Activated CD4-positive, CD25-positive, alpha-beta regulatory T cell treated with anti-CD3 and anti-CD28 coated beads, Interleukin-2, amount 50 U/mL, for 72 hours (primary cell): ENCODE measurements at regions not wholly inside any gene's neighbourhood (a gene's known extent, or its start where the extent isn't known, plus 50 kb on each side); places are given as distances from the start of the nearest gene placed in this dataset.

Experiments
- DNase-seq: peaks from one replicate; pipeline ENCODE4 v3.0.0; 2021

DNA sequence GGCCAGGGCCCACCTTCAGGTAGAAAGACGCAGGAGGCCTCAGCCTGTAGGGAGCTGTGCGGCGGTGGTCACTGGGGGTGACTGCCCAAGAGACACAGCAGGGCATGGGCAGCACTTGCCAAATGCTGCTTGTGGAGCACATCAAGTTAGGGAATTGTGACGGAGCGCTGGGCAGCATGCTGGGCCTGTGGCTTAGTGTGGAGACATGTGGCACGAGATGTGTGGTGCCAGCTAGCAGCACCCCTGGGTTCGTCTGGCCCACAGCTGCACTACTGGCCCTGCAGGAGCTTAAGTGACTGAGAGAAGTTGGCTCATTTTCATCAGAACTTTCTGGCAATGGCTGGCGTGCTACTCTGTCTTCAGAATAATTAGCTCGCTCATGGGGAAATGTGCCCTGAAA lies 213.1 kb upstream of the SYNDIG1 start:
- no peak for DNase-seq

DNA sequence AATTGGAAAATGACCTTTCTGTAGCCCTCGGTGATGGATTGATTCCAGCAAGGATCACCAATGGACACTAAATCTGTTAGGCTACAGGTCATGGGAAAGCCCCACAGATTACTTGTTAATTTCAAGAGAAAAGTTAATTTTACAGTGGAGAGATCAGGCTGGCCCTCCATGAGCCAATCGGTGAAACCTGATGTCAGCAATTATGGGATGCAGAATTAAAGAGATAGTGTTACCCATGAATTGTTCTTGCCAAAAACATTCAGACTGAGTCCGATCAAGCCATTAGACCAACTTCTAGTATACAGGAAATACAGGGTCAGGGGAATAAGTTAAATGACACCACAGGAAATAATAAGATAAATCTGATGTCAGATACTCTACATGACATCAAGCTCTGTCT lies 214.9 kb upstream of the SYNDIG1 start:
- no peak for DNase-seq

DNA sequence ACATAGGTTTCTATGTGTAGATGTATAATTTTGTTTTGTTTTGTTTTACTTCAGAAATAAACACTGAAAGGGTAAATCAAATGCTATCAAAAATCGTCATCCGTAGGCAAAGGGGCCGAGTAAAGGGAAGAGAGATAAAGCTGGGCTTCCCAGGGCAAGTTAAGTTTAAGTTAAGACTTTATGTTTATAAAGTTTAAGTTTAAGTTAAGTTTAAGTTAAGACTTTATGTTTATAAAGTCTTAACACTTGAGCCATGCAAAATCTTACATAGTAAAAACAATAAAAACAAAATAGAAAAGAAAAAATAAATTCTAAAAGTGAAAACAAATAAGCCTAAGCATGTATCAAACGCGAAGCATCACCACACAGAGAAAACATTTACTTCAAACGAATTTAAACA lies 216.1 kb upstream of the SYNDIG1 start:
- DNase-seq, result no peak

DNA sequence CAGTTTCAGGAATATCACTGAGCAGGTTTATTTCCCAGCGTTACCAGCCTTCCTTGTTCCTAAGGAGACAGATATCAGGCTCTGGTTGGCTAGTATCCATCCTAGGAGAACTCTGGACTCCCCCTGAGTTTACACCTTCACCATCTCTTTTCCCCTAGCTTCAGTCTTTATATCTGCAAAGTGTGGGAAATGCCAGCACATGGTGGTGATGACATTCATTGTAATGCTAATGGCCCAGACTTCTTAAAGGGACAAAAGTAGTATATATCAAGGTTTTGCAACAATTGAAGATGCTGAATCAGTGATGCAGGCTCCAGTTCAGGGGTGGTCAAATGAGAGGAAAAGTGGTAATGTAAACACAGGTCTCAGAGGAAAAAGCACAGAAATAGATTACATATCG lies 224.3 kb upstream of the SYNDIG1 start:
- no peak for DNase-seq

DNA sequence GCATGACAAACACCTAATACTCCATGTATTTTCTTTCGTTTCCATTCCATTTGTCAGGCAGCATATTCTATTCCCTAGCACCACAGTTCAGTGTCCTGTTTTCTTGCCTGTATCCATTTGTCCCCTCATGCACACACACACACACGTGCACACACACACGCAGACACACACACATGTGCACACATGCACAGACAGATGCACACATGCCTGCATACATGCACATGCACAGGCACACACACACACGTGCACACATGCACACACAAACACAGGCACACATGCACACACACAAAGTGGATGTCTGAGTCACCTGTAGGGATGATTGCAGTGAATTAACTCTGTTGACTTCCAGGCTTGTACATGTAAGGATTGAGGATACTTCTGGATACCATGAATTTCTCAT lies 226.7 kb upstream of the SYNDIG1 start:
- DNase-seq, result no peak

DNA sequence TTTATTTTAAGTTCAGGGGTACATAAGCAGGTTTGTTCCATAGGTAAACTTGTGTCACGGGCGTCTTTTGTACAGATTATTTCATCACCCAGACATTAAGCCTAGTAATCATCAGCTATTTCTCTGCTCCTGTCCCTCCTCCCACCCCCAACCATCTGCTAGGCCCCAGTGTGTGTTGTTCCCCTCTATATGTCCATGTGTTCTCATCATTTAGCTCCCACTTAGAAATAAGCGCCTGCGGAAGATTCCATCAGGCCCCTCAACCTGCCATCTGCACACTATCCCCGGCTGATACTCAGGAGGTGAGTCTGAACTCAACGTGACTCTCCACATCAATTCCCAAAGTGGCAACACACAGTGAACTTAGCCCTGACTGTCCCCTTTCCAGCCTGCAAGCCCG lies 228.0 kb upstream of the SYNDIG1 start:
- no peak for DNase-seq

DNA sequence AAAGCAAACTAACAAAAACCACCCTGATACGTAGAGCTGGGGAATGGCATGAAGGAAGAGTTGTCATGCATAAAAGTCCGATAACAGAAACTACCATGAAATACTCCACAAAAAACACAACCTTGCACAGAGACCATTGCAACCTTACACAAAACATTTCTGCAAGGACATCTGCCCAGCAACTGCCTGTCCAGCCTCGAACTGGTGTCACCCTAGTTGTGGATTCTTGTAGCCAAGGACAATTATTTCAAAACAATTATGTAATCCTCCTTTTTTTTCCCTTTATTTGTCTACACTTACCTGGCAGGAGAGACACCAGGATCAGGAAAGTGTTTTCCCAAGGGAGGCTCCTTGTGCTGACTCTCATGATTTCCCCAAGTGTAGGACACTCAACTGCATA lies 232.5 kb upstream of the SYNDIG1 start:
- DNase-seq, result no peak

DNA sequence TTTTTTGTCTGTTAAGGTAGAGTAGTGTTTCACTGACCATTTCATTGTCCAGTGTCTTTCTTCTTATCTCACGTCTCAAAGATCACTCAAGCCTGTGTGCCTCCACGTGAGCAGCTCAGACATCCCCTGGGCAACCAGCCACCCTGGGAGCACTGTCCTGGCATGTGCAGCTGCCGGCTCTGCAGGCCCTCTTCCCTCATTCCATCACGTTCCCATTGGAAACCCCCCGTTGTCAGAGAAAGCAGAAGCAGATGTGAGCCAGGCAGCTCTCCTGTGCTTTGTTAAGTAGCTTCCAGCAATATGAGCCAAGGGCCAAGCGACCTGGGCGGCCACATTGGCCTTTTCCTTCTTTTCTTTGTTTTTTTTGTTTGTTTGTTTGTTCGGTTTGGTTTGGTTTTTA lies 233.2 kb upstream of the SYNDIG1 start:
- no peak for DNase-seq

DNA sequence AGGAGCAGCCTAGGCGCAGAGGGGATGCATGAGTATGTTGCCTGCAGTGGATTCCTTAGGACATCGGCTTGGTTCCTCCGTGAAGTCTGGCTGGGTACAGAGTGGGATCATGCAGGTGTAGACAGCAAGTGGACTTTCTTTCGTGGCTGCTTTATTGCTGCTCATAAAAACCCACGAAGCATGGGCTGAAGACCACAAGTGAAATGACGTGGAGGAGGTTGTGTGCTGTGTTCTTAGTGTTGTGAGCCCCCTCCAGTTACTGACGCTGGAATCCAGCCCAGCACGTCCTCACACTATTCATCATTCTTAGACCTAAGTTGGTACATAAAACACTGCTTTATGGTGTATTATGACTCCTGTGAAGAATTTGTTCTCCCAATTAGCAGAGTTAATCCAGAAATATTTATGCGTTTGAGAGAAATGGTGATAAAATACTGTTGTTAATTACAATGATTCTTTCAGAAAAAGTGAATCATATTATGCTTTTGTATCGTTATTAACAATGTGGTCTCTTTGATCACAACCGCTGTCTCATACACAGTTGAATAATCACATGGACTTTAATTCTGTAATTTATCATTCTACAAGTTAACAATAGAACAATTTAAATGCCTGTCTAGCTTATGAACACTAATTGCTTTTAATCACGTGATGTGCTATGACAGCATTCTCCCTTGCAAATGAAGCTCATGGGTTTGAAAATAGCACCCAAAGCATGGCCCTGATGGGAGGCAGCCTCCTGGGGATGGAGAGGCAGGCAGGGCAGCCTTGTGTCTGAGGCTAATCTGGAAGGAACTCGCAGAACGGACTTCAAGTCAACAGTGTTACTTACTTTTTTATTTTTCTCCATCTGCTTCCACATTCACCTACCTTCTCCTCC lies 233.9 kb upstream of the SYNDIG1 start:
- DNase-seq, result no peak

DNA sequence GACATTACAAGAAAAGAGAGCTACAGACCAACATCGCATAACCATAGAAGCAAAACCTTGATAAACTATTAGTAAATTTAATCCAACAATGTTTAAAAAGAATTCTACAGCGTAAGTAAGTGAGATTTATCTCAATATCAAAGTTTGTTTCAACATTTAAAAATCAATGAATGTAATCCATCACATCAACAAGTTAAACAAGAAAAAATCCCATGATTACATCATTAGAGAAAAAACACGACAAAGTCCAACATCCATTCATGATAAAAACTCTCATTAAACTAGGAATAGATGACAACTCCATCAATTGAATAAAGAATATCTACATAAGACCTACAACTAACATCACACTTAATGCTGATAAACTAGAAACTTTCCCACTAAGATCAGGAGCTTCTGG lies 239.0 kb upstream of the GGTLC1 start:
- DNase-seq, result no peak

DNA sequence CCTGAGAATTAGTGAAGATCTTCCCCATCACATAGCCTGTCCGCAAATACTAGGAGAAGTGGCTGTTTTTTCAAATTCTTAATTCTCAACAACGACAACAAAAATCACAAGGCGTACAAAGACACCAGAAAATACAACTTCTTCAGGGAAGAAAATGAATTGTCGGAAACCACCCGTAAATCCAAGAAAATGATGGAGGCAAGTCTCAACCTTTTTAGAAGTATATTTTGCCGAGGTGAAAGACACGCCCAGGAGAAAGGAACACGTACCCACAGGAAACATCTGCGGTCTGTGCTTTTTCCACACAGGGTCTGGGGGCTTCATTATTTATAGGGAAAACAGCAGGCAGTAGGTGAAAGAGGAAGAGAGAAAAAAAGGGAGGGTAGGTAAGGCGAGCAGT lies 223.9 kb upstream of the GGTLC1 start:
- DNase-seq, result no peak

DNA sequence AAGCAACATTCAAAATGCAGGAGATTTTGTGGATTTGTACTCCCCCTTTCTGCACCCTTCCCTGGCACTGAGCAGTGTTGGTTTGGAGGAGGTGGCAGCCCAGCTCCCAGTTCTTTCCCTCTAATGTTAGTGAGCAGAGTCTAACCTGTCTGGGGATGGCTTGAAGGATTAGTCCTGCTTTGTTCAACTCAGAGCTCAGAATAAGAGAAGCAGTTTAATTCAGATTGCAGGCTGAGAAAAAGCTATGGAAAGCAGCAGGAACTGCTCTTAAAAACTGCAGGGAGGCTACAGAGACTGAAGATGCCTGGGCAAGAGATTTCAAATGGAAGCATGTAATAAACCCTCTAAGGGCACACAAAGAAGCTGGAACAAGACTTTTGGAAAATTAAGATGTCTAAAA lies 223.4 kb upstream of the GGTLC1 start:
- no peak for DNase-seq

DNA sequence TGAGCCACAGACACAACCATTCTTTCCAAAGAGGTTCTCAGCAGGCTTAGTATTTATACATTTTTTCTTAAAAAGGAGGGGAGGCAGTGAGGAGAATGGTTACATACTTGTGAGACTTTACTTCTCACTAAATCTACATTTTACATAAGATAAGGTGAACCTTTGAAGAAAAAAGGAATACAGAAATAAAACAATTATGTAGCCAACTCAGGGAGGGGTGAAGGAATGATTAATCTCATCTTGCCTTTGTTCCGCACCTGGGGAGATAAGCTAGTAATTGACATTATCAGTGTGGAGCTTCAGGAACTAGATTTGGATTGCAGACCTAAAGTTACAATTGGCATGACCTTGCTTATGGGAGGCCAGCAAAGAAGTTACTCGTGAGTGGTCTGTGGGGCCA lies 221.8 kb upstream of the GGTLC1 start:
- DNase-seq, result no peak

DNA sequence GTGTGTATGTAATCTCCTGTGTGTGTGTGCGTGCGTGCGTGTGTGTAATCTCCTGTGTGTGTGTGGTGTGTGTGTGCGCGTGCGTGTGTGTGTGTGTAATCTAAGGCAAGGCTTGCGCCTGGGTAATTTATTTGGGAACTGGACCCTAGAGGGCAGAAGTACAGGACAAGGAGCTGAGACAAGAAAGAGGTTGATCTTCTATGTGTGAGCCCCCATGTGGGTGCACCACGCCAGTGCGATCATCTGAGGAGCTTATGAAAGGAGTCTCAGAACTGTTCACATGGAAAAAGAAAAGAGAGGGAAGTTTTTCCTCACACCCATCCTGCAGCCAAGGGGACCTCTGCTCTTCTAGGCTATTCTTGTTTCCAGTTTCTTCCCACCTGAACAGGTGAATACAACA lies 220.1 kb upstream of the GGTLC1 start:
- no peak for DNase-seq

DNA sequence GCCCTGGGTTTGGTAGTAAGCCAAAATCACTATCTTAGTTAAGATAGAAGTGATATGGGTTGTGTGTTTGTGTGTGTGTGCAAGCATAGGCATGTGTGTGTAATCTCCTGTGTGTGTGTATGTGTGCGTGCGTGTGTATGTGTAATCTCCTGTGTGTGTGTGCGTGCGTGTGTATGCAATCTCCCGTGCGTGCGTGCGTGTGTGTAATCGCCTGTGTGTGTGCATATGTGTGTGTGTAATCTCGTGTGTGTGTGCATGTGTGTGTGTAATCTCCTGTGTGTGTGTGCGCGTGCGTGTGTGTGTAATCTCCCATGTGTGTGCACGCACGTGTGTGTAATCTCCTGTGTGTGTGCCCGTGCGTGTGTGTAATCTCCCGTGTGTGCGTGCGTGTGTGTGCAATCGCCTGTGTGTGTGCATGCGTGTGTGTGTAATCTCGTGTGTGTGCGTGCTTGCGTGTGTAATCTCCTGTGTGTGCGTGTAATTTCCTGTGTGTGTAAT lies 219.3 kb upstream of the GGTLC1 start:
- DNase-seq, result no peak

DNA sequence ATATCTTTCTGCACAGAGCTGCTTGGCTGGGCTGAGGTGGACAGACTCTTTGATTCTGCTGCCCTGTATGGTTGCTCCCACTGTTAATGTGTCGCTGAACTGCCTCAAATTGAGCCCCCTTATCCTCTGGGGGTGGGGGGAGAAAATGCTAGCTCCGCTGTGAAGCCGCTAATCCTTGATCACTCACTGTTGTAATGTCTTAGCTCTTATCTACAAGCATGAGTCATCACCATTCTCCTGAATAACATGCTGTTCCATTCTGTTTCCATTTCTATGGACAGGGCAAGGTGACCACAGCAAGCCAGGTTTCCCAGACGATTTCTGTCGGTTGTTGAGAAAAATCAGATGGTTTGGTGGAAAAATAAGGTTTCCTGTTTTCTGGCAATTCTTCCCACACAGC lies 218.4 kb upstream of the GGTLC1 start:
- no peak for DNase-seq

DNA sequence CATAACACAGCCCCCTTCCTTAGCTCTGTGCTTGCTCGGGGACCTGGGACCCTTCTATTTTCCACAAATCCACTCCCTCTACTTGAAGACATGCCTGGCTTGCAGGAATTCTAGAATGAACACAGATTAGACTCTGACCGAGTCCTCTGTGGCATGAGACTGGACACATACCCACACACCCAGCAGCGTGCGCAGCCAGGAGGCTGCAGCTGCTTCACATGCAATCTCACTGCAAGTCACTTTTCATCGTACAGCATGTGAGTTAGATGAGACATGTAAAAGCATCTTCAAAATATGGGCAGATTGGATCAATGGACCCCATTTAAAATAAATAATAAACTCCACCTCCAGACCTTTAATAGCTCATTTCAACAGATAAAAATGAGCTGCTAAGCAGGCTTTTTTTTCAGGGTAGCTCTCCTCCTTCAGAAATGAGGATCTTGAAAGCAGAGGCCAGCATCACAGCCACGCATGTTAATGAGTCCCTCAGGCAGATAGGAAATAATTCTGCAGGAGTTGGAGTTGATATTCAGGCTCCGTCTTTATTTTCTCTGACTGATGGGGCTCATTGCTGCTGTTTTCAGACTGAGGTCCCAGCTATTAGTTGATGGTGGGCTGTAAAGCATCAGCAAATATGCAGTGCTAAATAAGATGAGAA lies 215.1 kb upstream of the GGTLC1 start:
- no peak for DNase-seq

DNA sequence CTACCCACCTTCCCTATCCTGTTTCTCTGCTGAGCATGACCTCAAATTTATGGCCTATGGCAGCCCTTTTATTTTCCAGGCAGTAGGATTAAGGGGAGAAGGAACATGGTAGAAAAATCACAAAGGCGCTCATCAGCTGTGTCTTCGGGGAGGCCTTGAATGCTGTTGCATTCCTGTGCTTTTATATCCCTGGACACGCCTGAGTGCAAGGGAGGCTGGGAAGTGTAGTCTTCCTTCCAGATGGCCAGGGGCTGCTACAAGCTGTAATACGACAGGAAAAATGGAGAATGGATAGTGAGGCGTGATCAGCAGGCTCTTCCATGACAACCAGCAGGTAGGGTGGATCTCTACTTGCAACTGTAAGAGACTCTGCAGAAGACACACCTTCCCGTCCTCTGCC lies 210.9 kb upstream of the GGTLC1 start:
- no peak for DNase-seq

DNA sequence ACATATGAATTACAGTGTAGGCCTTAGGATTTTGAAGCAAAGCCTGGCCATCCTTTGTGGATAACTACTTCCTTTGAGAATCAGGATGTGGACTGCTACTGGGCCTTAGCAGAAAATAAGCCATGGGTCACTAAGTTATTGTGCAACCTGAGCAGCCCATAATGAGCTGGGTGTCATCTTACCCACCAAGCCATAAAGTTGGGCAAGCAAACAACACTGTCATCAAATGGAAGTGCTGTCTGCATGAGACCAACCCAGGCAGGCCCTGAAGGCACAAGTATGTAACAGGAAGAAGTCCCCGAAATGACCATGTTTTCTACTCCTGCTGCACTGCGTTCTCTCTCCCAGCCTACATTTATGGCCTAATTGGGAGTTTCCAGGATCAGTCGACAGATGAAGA lies 205.6 kb upstream of the GGTLC1 start:
- no peak for DNase-seq

DNA sequence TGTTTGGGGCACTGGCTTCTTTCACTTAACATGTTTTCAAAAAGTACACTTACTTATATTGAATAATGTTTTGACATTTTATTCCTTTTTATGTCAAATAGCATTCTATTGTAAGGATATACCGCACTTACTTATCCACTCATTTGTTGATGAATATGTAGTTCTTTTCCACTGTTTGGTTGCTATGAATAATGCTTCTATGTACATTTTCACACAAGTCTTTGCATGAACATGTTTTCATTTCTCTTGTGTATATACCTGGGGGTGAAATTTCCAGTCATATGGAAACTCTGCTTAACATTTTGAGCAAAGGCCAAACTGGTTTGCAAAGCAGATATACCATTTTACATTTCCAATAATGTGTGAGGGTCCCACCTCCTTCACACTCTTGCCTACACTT lies 202.3 kb upstream of the GGTLC1 start:
- no peak for DNase-seq

DNA sequence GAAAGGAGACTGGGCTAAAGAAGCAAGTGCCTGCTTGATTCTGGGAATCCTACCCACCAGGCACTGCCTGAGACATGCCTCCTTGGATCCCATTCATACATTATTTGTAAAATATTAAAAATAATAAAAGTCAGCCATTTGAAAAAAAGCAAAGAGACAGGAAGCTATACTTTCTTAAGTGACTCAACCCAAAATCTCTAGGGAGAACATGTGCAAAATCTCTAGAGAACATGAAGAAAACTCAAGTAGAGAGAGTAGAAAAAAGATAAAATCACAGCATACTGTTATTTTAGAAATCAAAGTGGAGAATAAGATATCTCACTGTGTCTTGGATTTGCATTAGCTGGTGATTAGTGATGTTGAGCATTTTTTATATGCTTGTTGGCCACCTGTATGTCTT lies 197.2 kb upstream of the GGTLC1 start:
- no peak for DNase-seq

DNA sequence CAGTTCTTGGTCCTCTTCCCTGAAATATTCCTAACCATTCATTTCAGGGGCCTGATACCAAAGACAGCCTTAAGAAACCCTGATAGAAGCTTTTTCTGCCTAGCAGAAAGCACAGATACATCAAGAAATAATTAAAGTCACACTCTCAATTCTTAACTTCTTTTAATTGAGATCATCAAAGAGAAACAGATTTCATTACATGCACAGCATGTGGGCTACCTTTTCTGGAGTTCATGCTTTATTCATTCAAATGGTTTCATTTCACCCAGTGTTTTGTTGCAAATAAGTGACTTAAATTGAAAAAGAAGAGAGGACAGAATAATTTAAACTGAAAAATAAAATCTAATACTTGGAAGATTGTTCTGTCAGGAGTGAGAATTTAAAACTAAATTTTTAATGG lies 192.6 kb upstream of the GGTLC1 start:
- no peak for DNase-seq

DNA sequence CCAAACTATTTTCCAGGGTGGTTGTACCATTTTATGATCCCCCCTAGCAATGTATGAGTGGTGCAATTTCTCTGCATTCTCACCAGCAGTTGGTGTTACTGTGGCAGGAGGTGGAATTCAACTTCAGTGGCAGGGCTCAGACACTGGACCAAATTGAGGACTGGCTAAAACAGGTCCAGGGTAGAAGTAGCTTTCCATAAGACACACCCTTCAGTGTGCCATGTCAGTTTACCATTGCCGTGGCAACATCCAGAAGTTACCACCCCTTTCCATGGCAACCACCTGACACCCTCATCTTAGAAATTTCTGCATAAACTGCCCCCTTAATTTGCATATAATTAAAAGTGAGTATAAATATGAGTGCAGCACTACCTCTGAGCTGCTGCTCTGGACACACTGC lies 180.7 kb upstream of the GGTLC1 start:
- DNase-seq, result no peak

DNA sequence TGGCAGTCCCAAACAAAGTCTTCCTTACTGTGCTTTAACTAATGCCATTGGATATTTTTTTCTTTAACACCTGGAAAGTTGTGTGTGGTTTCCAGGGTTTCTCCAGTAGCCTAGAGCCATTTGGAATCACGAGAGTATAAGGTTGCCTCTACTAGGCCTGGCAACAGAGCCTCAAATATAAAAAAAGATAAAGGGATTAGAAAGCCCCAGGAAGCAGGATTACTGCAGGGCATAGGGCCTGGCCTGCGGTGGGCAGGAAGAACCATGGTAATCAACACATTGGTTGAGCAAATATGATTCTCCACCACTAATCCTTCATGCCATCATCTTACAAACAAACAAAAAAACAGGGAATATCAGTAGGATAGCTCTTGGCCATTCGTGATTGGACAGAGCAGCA lies 177.8 kb upstream of the GGTLC1 start:
- no peak for DNase-seq

DNA sequence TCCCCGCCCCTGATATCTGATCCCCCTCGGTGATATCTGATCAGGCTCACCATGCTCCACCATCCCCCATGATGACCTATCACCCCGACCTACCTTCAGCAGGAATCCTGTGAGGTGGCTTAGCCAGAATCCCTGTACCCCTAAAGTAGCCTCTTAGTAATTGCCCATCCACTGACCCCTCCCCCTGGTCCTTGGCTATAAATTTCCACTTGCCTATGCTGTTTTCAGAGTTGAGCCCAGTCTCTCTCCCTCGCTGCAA lies 177.5 kb upstream of the GGTLC1 start:
- DNase-seq, result no peak
